Prostate gland (tissue), 2 donors: ENCODE measurements at regions not wholly inside any gene's neighbourhood (a gene's known extent, or its start where the extent isn't known, plus 50 kb on each side); places are given as distances from the start of the nearest gene placed in this dataset.

Experiments
- POLR2AphosphoS5 ChIP-seq: sonication (generic); formaldehyde crosslinking; IDR thresholded peaks from one replicate; pipeline ENCODE4 v1.6.1; 2017; ENCODE audit warnings: antibody characterized with exemption
- TF ChIP-seq, protein P1 (sequence below), 4 experiments: fragments of 200-600 bp in 2 of 4; fragments of 450-650 bp in 2 of 4; sonication (generic) in 2 of 4; IDR thresholded peaks; 1 replicate in 3 of 4; 2 replicates in 1 of 4; pipeline ENCODE4 v1.5.1; 2016 to 2019; ENCODE audit warnings: antibody characterized with exemption in 4 of 4, mild to moderate bottlenecking in 2 of 4, moderate library complexity in 2 of 4

DNA sequence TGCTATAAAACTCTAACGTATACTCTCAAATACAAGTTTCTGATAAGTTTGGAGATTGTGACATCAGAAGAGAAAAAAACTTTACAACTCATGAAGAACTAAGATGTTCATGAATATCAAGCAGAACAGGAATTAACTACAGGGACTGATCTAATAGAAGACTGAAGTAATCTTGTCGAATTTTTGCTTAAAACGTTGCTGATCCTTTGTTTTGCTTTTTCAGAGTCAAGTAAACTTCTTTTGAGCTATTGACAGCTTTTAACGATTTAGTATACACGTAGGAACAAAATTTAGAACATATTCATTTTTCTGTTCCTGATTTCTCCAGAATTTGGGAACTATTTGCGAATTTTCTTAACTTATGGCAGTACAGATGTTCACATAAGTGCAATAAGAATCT is 610.2 kb downstream of the SI start:
- TF ChIP-seq, protein P1, sequence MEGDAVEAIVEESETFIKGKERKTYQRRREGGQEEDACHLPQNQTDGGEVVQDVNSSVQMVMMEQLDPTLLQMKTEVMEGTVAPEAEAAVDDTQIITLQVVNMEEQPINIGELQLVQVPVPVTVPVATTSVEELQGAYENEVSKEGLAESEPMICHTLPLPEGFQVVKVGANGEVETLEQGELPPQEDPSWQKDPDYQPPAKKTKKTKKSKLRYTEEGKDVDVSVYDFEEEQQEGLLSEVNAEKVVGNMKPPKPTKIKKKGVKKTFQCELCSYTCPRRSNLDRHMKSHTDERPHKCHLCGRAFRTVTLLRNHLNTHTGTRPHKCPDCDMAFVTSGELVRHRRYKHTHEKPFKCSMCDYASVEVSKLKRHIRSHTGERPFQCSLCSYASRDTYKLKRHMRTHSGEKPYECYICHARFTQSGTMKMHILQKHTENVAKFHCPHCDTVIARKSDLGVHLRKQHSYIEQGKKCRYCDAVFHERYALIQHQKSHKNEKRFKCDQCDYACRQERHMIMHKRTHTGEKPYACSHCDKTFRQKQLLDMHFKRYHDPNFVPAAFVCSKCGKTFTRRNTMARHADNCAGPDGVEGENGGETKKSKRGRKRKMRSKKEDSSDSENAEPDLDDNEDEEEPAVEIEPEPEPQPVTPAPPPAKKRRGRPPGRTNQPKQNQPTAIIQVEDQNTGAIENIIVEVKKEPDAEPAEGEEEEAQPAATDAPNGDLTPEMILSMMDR (IDR thresholded peaks at IDR 0.05), result no peak
- TF ChIP-seq POLR2AphosphoS5, result no peak
